ENCODE measurements at regions not wholly inside any gene's neighbourhood (a gene's known extent, or its start where the extent isn't known, plus 50 kb on each side); places are given as distances from the start of the nearest gene placed in this dataset.

- TF ChIP-seq SIRT6 (IDR thresholded peaks at IDR 0.05; ENCODE audit: low read length) (no peak), CEBPB (IDR thresholded peaks at IDR 0.05; ENCODE audit: low read depth, low read length) (no peak), ASH2L (IDR thresholded peaks at IDR 0.05; ENCODE audit: low read length) (no peak)
Observed at GRCh38 chr3:177642804-177643125, 445.5 kb upstream of the TBL1XR1 start (continued).
